KMS-11 (cell line): ENCODE measurements at regions not wholly inside any gene's neighbourhood (a gene's known extent, or its start where the extent isn't known, plus 50 kb on each side); places are given as distances from the start of the nearest gene placed in this dataset.
"Not testable (repeated sequence)": the region's sequence is repeated elsewhere in the genome, so short reads cannot be mapped to it uniquely, and the experiment has no call there.

Source experiments
- H2AFZ ChIP-seq: fragments of 200-600 bp; sonication (generic); 2 replicates; pipeline ENCODE4 v1.6.1; 2016; ENCODE audit warnings: antibody characterized with exemption, mixed run types, low read depth
- H3K27ac ChIP-seq: fragments of 200-600 bp; sonication (generic); 2 replicates; pipeline ENCODE4 v1.6.1; 2016; ENCODE audit warnings: mild to moderate bottlenecking, mixed run types
- H3K27me3 ChIP-seq: fragments of 200-600 bp; sonication (generic); 2 replicates; pipeline ENCODE4 v1.6.1; 2017; ENCODE audit warnings: mild to moderate bottlenecking, low read depth, mixed run types, moderate library complexity; ENCODE audit not compliant: insufficient read depth
- H3K36me3 ChIP-seq: fragments of 200-600 bp; sonication (generic); 2 replicates; pipeline ENCODE4 v1.6.1; 2017; ENCODE audit warnings: mild to moderate bottlenecking, mixed run types; ENCODE audit not compliant: insufficient read depth
- H3K4me1 ChIP-seq: fragments of 200-600 bp; sonication (generic); 2 replicates; pipeline ENCODE4 v1.6.1; 2016; ENCODE audit warnings: mild to moderate bottlenecking, low read depth, mixed run types; ENCODE audit not compliant: poor library complexity, severe bottlenecking
- H3K4me2 ChIP-seq: fragments of 200-600 bp; sonication (generic); 2 replicates; pipeline ENCODE4 v1.7.0; 2016; ENCODE audit warnings: mild to moderate bottlenecking, mixed run types
- H3K4me3 ChIP-seq: fragments of 200-600 bp; sonication (generic); IDR thresholded peaks from 2 replicates; pipeline ENCODE4 v1.6.1; 2017; ENCODE audit warnings: low read depth, low read length, mixed read lengths; ENCODE audit not compliant: insufficient read depth
- H3K79me2 ChIP-seq: fragments of 200-600 bp; sonication (generic); 2 replicates; pipeline ENCODE4 v1.6.1; 2016; ENCODE audit warnings: low read depth, mixed run types; ENCODE audit not compliant: insufficient read depth
- H3K9ac ChIP-seq: fragments of 200-600 bp; sonication (generic); 2 replicates; pipeline ENCODE4 v1.6.1; 2016; ENCODE audit warnings: mild to moderate bottlenecking, mixed run types
- H4K20me1 ChIP-seq: fragments of 200-600 bp; sonication (generic); 2 replicates; pipeline ENCODE4 v1.6.1; 2016; ENCODE audit warnings: mild to moderate bottlenecking, mixed run types; ENCODE audit not compliant: insufficient read depth
- TF ChIP-seq, protein P1 (sequence below): fragments of 200-600 bp; sonication (generic); conservative IDR thresholded peaks from 2 replicates; pipeline ENCODE4 v1.6.1; 2017; ENCODE audit warnings: low read depth, mild to moderate bottlenecking, antibody characterized with exemption, low read length, moderate library complexity, mixed read lengths

DNA sequence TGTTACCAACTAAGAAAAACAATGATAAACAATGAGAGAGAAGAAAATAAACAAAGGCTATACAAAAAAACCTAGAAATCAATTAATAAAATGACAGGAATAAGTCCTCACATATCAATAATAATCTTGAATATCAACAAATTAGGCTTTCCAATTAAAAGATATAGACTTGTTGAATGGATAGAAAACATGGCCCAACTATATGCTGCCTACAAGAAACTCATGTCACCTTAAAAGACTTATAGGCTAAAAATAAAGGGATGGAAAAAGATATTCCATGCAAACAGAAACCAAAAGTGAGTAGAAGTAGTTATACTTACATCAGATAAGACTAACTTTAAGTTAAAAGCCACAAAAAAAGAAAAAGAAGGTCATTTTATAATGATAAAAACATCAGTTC is 183.9 kb downstream of the MYRFL start:
- H3K27me3 ChIP-seq, result no peaks in the 10 kb centered on the region
- TF ChIP-seq, protein P1, sequence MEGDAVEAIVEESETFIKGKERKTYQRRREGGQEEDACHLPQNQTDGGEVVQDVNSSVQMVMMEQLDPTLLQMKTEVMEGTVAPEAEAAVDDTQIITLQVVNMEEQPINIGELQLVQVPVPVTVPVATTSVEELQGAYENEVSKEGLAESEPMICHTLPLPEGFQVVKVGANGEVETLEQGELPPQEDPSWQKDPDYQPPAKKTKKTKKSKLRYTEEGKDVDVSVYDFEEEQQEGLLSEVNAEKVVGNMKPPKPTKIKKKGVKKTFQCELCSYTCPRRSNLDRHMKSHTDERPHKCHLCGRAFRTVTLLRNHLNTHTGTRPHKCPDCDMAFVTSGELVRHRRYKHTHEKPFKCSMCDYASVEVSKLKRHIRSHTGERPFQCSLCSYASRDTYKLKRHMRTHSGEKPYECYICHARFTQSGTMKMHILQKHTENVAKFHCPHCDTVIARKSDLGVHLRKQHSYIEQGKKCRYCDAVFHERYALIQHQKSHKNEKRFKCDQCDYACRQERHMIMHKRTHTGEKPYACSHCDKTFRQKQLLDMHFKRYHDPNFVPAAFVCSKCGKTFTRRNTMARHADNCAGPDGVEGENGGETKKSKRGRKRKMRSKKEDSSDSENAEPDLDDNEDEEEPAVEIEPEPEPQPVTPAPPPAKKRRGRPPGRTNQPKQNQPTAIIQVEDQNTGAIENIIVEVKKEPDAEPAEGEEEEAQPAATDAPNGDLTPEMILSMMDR, result no peak

DNA sequence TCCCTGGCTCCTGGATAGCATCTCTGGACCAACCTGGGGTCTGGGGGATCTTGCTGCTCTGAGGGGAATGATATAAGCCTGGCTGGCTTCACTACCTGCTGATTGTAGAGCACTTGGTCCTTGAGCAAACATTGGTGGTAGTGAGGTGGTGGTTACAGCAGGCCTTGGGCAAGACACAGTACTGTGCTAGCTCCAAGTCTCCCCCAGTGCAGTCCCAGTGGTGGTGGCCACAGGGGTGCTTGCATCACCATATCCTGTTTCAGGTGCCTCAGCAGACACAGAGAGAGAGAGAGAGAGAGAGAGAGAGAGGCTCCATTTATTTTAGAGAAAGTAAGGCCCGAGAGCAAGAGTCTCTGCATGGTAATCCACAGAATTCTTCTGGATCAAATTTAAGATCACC is 186.3 kb downstream of the MYRFL start:
- Histone ChIP-seq H2AFZ (no peak overlapping the region), H4K20me1 (no peaks in the 10 kb centered on the region), H3K4me3 (no peak overlapping the region), H3K4me2 (no peak overlapping the region), H3K4me1 (peaks cover 24% of the 10 kb centered on the region), H3K27ac (no peak overlapping the region), H3K36me3 (no peaks in the 10 kb centered on the region), H3K9ac (no peak overlapping the region), H3K79me2 (no peaks in the 10 kb centered on the region), H3K27me3 (no peaks in the 10 kb centered on the region)
- TF ChIP-seq, protein P1, result no peak

More for the DNA sequence above, 183.9 kb downstream of the MYRFL start:
- Histone ChIP-seq H3K36me3 (no peaks in the 10 kb centered on the region), H2AFZ (no peak overlapping the region), H4K20me1 (no peaks in the 10 kb centered on the region), H3K4me2 (no peak overlapping the region), H3K4me1 (peaks cover 44% of the 10 kb centered on the region), H3K79me2 (no peaks in the 10 kb centered on the region), H3K27ac (no peak overlapping the region), H3K9ac (no peak overlapping the region), H3K4me3 (no peak overlapping the region)

DNA sequence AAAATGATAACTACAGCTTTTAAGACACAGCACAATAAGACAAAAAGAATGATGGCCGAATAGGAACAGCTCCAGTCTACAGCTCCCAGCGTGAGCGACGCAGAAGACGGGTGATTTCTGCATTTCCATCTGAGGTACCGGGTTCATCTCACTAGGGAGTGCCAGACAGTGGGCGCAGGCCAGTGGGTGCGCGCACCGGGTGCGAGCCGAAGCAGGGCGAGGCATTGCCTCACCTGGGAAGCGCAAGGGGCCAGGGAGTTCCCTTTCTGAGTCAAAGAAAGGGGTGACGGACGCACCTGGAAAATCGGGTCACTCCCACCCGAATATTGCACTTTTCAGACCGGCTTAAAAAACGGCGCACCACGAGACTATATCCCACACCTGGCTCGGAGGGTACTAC is 188.0 kb downstream of the MYRFL start:
- not testable (repeated sequence) for H4K20me1 ChIP-seq, H3K9ac ChIP-seq, H3K36me3 ChIP-seq, H3K27me3 ChIP-seq, H3K4me3 ChIP-seq, H2AFZ ChIP-seq, H3K4me2 ChIP-seq, H3K27ac ChIP-seq, H3K4me1 ChIP-seq, H3K79me2 ChIP-seq

DNA sequence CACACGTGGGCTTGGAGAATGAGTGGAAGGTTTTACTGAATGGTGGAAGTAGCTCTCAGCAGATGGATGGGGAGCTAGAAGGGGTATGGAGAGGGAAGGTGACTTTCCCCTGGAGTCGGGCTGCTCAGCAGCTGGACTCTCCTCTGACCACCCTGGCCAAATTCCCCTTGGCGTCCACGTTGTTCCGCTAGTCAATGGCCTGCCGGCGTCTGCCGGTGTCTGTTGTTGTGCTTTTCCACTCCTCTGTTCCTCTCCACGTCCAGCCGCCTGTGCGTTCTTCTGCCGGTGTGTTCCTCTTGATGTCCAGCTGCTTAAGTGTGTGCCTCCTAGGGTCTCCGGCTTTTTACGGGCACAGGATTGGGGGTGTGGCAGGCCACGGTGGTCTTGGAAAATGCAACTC is 203.5 kb downstream of the MYRFL start:
- Histone ChIP-seq H4K20me1 (no peaks in the 10 kb centered on the region), H3K4me3 (no peak overlapping the region), H3K79me2 (no peaks in the 10 kb centered on the region), H3K36me3 (no peaks in the 10 kb centered on the region), H2AFZ (no peak overlapping the region), H3K4me1 (no peaks in the 10 kb centered on the region), H3K4me2 (no peak overlapping the region), H3K9ac (no peak overlapping the region), H3K27ac (no peak overlapping the region), H3K27me3 (no peaks in the 10 kb centered on the region)
- TF ChIP-seq, protein P1, result no peak

DNA sequence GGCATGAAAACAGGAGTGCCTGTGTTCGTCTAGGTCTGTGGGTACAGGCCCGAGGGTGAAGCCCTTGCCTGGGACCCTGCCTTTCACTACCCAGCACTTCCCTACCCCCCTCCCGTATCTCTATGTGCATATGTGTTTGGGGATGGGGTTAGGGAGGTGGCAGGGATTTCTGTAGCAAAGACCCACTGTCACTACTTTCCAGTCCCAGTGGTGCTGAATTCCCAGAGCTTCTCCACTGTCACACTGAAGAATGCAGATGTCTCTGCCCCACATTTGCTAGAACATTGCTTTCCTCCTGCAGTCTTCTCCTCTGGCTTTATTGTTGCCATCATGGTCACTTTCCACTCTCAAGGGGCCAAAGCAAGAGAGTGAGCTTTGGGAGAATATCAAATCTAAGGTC is 203.9 kb downstream of the MYRFL start:
- no peak overlapping the region for H3K9ac ChIP-seq
- no peak overlapping the region for H3K27ac ChIP-seq
- no peak overlapping the region for H3K4me2 ChIP-seq
- no peaks in the 10 kb centered on the region for H3K79me2 ChIP-seq
- H3K27me3 ChIP-seq, result no peaks in the 10 kb centered on the region
- no peak overlapping the region for H2AFZ ChIP-seq
- TF ChIP-seq, protein P1, result no peak
- H3K36me3 ChIP-seq, result no peaks in the 10 kb centered on the region
- no peaks in the 10 kb centered on the region for H3K4me1 ChIP-seq
- no peaks in the 10 kb centered on the region for H4K20me1 ChIP-seq
- no peak overlapping the region for H3K4me3 ChIP-seq
